ENCODE measurements at regions not wholly inside any gene's neighbourhood (a gene's known extent, or its start where the extent isn't known, plus 50 kb on each side); places are given as distances from the start of the nearest gene placed in this dataset.

DNA sequence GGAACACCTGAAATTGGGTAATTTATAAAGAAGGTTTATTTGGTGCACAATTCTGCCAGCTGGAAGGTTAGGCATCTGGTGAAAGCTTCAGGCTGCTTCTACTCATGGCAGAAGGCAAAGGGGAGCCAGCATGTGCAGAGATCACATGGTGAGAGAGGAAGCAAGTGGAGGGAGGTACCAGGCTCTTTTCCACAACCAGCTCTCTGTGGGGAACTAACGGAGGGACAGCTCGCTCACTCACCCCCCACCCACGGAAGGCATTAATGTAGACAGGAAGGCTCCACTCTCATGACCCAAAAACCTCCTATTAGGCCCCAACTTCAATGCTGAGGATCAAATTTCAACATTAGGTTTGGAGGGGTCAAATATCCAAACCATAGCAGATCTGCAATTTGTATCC lies 75.6 kb upstream of the ARHGAP32 start:
- DNase-seq (ENCODE audit: low read depth in 3 of 3): no peak

DNA sequence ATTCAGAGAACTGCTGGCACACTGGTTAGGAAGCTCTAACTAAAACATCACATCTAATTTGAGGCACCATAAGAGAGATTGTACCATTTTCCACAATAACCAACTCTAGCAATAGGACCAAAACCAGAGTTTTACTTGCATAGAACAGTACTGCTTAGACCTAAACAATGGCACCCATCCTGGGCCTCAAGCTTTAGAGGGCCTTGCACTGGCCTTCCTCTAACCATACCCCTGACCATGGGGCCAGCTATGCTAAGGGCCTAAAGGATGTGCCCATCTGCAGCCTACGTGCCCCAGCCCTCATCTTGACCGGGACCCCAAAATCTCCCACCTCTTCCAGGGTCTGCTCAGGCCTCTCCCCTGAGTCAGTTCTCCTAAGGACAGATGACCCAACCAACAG lies 74.4 kb upstream of the ARHGAP32 start:
- DNase-seq (ENCODE audit: low read depth in 3 of 3): no peak

DNA sequence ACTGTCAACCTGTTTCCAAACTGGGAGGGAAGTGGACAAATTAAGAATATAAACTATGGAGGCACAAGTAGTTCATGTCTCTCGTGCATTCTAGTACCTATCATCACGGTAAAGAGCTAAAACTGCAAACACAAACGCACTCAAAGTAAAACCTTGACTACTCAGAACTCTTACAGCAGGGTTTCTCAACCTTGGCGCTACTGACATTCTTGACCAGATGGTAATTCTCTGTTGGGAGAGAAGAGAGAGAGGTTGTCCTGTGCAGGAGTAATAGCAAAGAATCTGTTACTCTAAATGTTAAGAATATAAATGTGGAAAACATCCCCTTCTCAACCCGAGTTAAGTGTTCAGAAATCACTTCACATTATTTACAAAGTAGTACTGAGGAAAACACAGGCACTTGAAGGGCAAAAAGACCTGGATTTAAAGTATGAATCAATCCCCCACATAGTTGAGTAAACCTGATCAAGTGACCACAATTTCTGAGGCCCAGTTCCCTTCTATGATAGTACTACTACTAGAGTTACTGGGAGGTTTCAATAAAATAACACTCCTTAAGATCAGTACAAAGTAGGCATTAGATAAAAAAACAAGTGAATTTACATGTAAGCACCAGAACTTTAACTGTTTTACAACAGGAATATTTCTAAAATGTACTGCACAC lies 73.1 kb upstream of the ARHGAP32 start:
- no peak for DNase-seq (ENCODE audit: low read depth in 3 of 3)

DNA sequence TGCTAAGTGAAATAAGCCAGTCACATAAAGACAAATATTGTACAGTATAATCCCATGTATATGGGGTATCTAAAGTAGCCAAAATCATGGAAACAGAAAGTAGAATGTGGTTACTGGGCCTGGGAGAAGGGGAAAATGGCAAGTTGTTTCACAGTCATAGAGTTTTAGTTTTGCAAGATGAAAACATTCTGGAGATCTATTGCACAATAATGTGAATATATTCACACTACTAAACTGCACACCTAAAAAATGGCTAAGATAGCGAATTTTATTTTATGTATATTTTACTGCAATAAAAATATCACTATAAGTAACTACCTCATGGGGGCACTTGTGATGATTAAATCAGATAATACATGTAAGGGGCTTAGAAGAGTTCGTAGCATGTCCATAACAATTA lies 72.0 kb upstream of the ARHGAP32 start:
- DNase-seq (ENCODE audit: low read depth in 3 of 3): no peak

DNA sequence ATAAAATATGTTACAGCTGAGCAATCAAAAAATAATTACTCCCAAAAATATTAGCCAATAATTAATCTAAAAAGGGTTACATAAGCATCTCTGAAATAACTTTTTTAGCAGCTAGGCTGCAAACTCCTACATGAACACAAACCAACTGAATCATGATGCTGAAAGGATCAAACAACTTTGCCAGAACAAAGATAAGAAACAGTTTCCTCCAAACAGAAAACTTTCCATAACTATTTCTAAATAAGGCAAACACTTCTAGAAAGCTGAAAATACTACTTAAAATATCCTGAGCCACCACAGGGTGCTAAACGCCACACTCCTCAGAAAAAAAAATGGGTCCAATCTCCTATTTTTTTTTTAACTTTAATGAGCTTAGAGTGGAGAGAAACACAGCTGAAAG lies 68.6 kb upstream of the ARHGAP32 start:
- DNase-seq (ENCODE audit: low read depth in 3 of 3): no peak

DNA sequence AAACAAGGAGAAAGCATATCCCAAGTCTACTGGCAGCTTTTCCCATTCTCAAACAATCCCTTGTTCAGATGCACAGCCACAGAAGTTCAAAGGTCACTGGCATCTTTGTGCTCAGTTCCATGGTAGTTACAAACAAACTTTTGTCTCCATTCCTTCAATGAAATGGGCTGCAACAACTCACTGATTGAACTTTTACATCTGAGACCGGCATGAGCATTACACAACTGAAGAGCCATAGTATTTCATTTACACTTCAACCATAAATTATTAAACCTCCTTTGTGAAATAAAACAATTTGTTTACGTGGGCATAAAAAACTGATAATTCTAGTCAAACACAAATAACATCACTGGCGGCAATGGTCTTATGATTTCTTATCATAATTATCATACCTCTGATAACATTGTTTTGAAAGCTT lies 67.8 kb upstream of the ARHGAP32 start:
- no peak for DNase-seq (ENCODE audit: low read depth in 3 of 3)

DNA sequence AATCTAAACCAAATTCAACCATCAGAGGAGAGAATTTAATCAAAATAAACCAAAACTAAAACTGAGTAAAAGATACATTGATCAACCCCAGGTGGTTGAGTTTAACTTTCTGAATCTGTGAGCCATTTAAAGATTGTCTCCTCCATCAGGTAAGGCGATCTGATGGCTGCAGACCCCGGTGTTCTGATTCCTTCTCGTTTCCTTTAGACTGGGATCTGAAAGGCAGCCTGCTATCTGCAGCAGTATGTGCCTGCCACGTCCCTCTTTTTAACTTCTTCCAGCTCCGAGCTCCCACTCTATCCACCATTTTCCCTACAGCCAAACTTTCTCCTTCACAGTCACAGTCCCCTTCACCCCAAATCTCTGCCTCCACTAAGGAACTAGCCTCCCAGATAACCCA lies 66.1 kb upstream of the ARHGAP32 start:
- DNase-seq (ENCODE audit: low read depth in 3 of 3): no peak

DNA sequence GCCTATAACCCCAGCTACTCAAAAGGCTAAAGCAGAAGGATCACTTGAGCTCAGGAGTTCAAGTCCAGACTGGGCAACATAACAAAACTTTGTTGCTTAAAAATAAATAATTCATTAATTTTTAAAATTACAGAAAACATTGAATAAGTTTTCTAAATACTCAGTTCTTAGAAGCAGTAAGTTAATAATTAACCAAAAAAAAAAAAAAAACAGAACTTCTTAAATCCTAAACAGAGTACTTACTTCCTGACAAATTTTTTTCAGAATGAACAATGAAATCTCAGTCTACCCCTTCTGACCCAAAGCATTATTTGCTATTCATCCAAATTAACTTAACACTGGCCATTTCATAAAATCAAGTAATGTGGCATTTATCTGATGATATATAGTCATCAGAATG lies 65.4 kb upstream of the ARHGAP32 start:
- no peak for DNase-seq (ENCODE audit: low read depth in 3 of 3)

DNA sequence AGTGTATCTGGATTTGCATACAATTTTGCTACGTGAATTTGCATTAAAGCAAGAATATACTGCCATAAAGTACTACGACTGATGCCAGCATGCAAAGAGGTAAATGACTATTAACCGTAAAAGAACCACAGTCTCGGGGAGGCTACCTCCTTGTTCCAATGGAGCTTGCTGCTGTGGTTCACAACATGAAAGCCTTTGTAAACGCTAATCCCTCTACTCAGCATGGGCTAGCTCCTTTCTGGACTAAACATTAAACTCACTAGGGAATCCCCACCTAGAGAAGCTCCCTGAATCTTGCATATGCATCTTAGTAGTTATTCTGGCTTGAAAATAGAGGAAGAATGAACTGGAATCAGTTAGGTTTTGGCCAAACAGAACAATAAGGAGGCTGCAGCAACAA lies 60.5 kb upstream of the ARHGAP32 start:
- DNase-seq (ENCODE audit: low read depth in 3 of 3): no peak

DNA sequence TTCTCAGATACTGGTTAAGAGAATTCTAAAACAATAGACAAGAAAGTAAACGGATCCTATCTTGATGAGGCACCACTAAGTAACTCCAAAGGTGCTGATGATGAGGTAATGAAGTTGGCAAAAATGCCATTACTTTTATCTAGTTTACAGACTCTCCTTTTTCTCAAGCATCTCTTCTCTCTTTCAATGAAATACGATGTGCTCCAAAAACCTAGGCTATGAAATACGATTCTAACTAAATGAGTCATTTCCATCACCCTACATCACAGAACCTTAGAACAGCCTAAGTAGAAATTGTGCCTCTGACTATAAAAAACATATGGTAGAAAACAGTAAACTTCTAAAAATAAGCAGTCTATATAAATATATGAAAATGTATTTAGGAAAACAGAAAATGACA lies 58.9 kb upstream of the ARHGAP32 start:
- DNase-seq (ENCODE audit: low read depth in 3 of 3): no peak

DNA sequence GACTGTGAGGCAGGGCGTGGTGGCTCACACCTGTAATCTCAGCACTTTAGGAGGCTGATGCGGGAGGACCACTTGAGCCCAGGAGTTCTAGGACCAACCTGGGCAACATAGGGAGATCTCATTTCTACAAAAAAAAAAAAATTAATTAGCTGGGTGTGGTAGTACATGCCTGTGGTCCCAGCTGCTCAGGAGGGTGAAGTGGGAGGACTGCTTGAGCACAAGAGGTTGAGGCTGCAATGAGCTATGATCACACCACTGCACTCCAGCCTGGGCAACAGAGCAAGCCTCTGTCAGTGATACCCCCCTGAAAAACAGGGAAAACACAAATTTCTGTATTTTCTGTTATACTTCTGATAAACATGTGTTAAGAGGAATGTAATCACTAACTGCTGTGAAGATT lies 57.8 kb upstream of the ARHGAP32 start:
- DNase-seq (ENCODE audit: low read depth in 3 of 3): no peak

DNA sequence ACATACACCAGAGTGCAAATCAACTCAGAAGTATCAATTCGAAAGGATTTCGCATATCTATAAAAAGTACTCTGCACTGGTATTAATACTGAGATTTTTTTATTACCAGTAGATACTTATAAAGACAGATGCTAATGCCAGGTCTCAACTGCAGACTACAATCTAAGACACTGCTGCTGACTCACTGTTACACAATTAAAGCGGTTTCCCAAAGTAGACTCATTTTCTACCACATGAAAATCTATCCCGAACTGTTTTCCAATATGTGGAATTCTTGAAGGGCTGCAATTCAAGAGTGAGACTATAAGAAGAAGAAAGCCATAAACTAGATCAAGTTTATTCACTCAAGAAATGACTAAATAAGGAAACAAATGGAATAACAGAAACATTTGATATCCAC lies 57.2 kb upstream of the ARHGAP32 start:
- no peak for DNase-seq (ENCODE audit: low read depth in 3 of 3)

DNA sequence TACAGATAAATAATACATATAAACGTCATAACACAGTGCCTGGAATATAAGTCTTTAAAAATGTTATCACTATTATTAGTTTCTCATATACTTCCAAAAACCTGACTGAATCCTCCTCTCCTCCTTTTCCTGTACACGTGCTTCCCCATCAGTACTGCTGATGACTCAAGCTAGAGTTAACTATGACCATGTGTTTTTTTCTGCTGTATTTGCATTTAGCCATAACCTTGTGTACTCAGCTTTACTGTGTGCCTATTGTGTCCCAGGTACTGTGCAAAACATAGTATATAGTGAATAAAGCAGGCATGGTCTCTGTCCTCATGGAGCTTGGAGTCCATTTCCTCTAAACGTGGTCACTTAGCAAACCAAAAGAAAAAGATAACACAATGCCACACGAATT lies 56.5 kb upstream of the ARHGAP32 start:
- no peak for DNase-seq (ENCODE audit: low read depth in 3 of 3)

DNA sequence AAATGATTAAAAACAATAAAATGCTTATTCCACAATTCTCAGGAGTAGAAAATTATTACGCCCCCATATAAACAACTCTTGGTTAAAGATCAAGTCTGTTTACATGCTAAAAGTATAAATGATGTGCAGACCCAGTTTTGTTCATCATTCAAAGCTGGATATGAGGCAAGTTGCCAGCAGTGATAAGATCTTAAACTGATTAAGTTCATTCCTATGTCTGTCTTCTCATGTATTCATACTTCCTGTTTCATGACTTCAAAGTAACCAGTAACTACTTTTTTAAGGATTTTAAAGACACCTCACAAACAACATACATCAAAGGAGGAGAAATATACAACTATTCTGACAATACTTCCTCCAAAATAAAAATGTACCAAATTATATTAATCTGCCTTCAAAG lies 55.0 kb upstream of the ARHGAP32 start:
- DNase-seq (ENCODE audit: low read depth in 3 of 3): no peak

DNA sequence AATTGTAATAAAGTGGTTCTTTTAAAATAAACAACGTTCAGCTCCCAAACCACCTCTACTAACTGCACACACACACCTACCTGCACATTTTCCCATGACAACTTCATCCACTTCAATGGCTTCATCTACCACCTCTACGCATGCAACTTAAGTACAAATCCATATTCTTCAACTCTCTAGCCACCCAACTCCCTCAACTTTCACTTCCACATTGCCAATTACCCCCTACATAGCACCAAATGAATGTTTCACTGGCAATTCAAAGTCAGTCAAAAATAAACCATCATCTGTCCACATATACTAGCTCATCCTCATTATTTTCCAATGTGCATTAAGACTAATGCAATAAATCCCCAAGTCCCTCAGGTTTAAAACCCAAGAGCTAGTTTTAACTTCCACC lies 50.7 kb upstream of the ARHGAP32 start:
- DNase-seq (ENCODE audit: low read depth in 3 of 3): no peak

Measured in stimulated activated CD4-positive, alpha-beta T cell treated with anti-CD3 and anti-CD28 coated beads, TNF-alpha, amount 100 ng/mL, for 24 hours (primary cell).